NCI-H1436 treated with DMSO at 0.1 percent for 48 hours (cell line): ENCODE measurements at regions not wholly inside any gene's neighbourhood (a gene's known extent, or its start where the extent isn't known, plus 50 kb on each side); places are given as distances from the start of the nearest gene placed in this dataset.
"Not testable (repeated sequence)": the region's sequence is repeated elsewhere in the genome, so short reads cannot be mapped to it uniquely, and the experiment has no call there.

ENCODE experiments used
- DNase-seq: peaks from one replicate; lab custom pipeline; 2025; lab: John Stamatoyannopoulos, UW

- DNase-seq = no peak
Measured at GRCh38 chr2:198913394-198914152, 544.2 kb downstream of the SATB2 start.

DNA sequence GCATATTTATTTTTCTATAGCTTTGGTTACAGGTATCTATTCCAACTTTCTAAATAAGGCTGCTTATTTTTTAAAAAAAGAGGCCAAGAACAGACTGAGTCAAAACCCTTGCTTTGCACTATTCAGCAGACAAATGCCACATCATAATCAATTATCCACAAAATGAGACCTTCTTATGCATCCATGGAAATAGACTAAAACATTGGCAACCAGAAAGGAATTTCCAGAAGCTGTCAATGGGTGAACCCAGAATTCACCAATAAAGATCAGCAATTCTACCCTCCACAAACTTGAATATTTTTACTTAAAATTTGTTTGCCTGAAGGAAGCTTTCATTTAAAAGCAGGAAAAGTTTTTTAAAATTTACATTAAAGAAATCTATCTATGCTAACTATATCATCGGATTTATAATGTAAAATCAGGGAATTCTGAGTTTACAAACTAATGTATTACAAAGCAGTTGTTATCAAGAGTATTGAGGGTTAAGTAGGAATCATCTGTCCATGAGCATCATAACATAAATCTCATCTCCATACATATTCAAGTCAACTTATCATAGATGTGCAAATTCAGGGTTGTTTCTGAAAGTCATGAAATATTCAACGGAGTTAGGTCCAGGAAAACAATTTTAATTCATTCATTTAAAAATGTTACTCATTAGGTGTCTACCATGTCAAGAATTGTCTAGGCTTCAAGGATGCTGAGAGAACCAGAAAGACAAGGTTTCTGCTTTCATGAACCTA, 548.0 kb downstream of the SATB2 start:
- no peak for DNase-seq

- DNase-seq = no peak
Measured at GRCh38 chr2:198905881-198906612, 551.7 kb downstream of the SATB2 start.

DNA sequence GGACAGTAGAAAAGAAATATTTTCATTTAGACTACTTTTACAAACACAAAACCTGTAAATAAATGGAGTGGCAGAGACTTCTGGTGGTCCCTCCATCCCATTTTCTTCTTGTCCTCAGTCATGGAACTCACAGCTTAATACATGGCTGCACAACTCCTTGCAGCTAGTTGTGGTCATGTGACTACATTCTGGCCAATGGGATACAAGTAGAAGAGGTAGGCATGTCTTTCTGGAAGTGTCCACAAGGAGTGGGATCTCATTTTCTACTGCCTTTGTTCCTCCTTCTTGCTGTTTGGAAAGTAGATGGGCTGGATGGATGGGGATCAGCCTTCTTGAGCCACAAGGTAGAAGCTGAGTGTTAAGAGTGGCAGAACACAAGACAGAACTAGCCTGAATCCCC, 555.8 kb downstream of the SATB2 start:
- no peak for DNase-seq

- no peak for DNase-seq
Measured at GRCh38 chr2:198900141-198900540, 557.6 kb downstream of the SATB2 start.

- no peak for DNase-seq
Measured at GRCh38 chr2:198890490-198890889, 567.2 kb downstream of the SATB2 start.

DNA sequence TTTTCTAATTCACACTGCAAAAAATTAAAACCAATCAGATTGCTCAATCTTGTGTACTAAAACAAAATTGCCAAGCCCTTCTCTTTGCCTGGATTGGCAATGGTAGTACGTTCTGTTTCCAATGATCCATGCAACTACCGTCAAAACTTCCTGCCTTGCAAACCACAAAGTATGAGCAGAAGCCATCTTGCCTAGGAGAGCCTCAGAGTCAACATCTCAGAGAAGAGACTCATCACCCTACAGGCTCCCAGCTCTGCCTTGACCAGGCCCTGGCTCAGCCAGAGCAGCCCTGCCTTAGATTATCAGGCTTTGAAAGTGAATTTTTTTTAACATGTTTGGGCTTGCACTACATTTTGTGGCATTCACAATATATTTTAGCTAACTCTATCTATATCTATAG, 574.1 kb downstream of the SATB2 start:
- DNase-seq = no peak

DNA sequence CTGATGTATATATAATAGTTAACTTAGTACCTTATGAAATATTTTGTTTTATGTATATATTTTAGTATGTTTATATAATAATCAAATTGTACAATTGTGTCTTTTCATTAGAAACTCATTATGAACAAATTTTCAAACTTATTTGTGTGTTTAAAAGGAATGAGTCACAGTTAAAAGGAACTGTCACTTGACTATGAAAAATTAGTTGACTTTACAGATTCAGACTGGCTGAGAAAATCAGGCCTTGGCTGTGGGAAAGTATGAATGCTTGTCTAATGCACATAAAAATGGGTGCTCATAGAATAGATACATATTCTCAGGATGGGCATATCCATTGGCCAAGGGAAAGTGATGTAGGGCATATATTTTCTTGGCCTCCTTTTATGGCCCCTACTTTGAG, 576.8 kb downstream of the SATB2 start:
- DNase-seq = no peak

DNA sequence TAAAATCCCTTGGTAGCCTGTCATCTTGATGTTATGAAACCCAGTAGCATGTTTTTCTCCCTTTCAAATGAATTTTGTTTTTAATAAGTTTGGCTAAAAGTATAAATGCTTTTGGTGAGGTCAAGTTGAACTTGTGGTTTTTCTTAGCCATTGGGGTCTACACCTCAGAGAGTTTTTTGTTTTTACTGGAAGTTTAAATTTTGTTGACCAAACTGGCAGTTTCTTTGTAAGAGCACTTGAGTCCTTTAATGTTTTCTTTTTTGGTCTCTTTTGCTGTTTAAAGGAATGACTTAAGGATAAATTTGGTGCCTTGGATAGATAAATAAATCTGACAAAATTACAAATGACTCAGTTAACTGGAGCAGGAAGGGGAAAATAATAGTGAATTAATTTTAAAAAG, 577.3 kb downstream of the SATB2 start:
- DNase-seq = no peak

- no peak for DNase-seq
Measured at GRCh38 chr2:198874472-198874858, 583.3 kb downstream of the SATB2 start.

- no peak for DNase-seq
Measured at GRCh38 chr2:198873503-198874471, 584.0 kb downstream of the SATB2 start.

DNA sequence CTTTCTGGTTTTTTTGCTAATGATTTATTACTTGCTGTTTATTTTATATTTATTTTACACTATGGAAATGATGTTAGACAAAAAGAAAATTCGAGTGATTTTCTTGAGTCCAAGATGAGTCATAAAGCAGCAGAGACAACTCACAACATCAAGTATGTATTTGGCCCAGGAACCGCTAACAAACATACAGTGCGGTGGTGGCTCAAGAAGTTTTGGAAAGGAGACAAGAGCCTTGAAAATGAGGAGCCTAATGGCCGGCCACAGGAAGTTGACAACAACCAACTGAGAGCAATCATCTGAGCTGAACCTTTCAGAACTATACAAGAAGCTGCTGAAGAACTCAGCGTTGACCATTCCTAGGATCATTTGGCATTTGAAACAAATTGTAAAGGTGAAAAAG, 594.1 kb downstream of the SATB2 start:
- no peak for DNase-seq

DNA sequence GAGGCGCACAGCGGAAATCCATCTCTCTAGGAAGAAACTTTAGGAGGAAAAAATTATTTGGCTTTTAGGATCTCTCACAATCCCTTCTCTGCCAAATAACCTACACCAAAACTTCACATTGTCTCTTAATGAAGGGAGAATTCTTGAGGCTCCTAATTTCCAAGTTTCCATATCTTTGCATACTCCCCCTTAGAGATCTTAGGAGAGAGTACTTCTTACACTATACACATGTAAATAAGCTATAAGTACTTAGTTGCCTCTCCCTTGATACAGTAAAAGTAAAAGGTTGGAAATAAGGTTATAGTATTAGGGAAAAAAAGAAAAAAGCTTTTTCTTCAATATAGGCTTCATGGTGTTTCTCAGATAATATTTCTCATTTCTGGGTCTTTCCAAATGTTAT, 596.7 kb downstream of the SATB2 start:
- no peak for DNase-seq

DNA sequence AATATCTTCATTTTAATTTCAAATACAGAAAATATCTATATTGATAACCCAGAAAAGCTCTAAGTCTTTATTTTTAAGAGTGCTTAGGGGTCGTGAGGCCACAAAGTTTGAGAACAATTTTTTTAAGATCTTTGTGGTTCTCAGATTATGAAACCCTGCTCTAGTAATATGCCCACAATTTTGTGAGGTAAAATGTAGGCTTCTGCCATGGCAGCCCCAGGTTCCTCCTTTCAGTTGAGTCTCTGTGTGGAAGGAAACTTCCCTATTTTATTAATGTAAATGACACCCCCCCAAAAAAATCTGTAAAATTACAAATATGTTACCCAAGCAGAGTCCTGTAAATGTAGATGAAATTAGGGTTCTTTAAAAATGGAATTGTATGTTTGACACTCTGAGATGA, 600.5 kb downstream of the SATB2 start:
- no peak for DNase-seq

- DNase-seq = not testable (repeated sequence)
Measured at GRCh38 chr2:198855746-198856145, 602.0 kb downstream of the SATB2 start.

DNA sequence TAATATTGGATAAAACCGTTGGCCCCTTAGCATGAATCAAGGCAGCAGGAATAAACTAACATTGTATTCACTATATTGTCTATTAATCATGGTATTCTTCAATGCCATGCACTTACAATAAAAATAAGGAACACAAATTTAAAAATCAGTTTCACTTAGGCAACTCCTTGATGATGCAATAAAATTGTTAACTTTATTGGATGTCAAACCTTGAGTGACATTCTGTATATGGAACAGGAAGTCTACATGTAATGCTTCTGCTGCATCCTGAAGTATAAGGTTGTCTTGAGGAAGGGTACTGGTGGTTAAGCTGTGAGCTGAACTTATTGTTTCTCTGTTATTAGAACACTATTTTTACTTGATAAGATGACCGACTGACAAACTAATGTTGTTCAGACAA, 605.5 kb downstream of the SATB2 start:
- no peak for DNase-seq

- DNase-seq = no peak
Measured at GRCh38 chr2:198825534-198825933, 632.2 kb downstream of the SATB2 start.

DNA sequence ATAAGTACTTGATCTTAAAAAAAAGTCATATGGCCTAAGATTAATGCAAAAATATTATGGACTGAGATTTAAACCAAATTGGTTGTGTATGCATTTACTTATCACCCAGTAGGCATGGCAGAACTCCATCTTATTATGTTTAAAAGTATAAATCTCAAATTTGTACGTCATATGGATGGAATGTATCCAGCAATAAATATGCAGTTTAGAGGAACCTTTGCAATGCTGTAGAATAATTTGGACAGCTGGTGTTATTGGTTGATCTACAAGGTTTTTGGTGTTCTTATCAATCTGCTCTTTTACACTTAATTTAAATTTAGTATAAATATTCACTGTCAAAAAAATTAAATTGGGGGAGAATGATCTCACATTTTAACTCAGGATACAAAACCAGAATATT, 640.2 kb downstream of the SATB2 start:
- DNase-seq = no peak

DNA sequence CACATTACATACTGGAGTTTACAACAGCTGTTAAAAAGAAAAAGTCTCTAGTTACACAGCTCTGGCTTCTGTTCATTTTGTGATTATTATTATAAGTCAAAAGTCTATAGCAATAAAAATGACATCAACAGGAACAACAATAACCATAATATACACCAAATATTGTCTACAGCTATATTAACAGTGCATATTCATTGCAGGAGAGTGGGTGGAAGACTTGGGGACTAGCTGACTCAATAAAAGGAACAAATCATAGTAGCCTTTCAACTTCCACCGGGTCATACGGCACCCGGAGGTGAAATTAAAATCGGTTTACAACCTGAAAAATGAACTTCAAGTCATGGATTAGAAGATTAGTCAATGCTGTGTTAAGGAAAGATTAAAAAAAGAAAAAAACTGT, 642.1 kb downstream of the SATB2 start:
- DNase-seq = no peak

DNA sequence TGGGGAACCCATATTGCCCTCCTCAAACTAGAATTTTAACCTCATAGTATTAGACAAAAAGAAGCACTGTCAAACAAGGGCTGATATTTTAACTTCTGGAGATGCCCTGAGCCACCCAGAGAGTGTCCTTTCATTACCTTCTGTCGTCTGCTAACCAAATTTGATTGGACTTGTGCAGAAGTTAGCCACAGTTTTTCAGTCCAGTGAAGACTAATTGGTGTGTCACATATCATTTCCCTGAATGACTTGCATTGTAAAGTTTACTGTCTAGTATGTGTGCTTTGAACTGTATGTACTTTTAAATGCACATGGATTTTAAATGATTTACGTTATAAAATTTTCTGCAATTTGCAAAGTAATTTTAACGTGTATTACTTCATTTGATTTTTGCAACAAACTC, 646.5 kb downstream of the SATB2 start:
- no peak for DNase-seq

GRCh38 chr2:198809976-198810375, 647.8 kb downstream of the SATB2 start:
- DNase-seq = no peak

- DNase-seq = no peak
Measured at GRCh38 chr2:198807131-198807530, 650.6 kb downstream of the SATB2 start.
